K562 (cell line): ENCODE measurements at regions not wholly inside any gene's neighbourhood (a gene's known extent, or its start where the extent isn't known, plus 50 kb on each side); places are given as distances from the start of the nearest gene placed in this dataset.

Experiments
- ATAC-seq: fragments of 200-7000 bp; cut with Tn5 transposase; 3 replicates; pipeline ENCODE4 v1.9.1; 2020; ENCODE audit warnings: moderate library complexity
- BruUV-seq: library from RNA; stranded (reverse); fragments of 400-500 nt; replicated peaks from 2 replicates; lab custom pipeline; 2021; lab: Mats Ljungman, UMichigan
- CTCF ChIA-PET: fragments of 300-600 bp; formaldehyde crosslinking; extraction: SDS; loops from one replicate; lab custom pipeline; 2021; ENCODE audit warnings: low intra/inter-chr PET ratio; lab: Yijun Ruan, JAX
- POLR2A ChIA-PET: fragments of 300-600, 350-650 bp; sonication (Branson Sonifier 250); formaldehyde crosslinking; extraction: SDS; loops from one replicate; lab custom pipeline; 2021; ENCODE audit warnings: antibody characterized with exemption, inconsistent platforms; lab: Yijun Ruan, JAX
- DNase-seq, 4 experiments: peaks; one replicate each; pipeline versions ENCODE4 v3.0.0 to v3.0.0-alpha.2; 2011 to 2018; ENCODE audit warnings: low spot score in 3 of 4, mixed read lengths in 3 of 4; ENCODE audit errors: extremely low read depth in 1 of 4
- FAIRE-seq: peaks from 2 replicates; lab custom pipeline; 2011; peaks lifted over from hg19 to GRCh38; lab: Jason Lieb, UNC
- H2AFZ ChIP-seq: 2 replicates; pipeline ENCODE4 v1.6.0; 2011; ENCODE audit warnings: low read depth, low read length, control low read depth, inconsistent platforms
- H3K27ac ChIP-seq: fragments of 200-600 bp; 3 replicates; pipeline ENCODE4 v1.8.0; 2011; ENCODE audit warnings: low read depth, mild to moderate bottlenecking, control low read depth, inconsistent platforms, low read length, moderate library complexity, mixed read lengths; ENCODE audit errors: extremely low read depth
- H3K27me3 ChIP-seq, 2 experiments: fragments of 300-600 bp in 1 of 2; 2 replicates in 1 of 2; 3 replicates in 1 of 2; pipeline versions ENCODE4 v1.6.0 to v1.8.0; 2011; ENCODE audit warnings: inconsistent platforms in 2 of 2, low read length in 2 of 2, mild to moderate bottlenecking in 1 of 2, mixed read lengths in 1 of 2, moderate library complexity in 1 of 2; ENCODE audit not compliant: control insufficient read depth in 2 of 2, insufficient read depth in 2 of 2
- H3K36me3 ChIP-seq: fragments of 300-600 bp; 3 replicates; pipeline ENCODE4 v1.8.0; 2011; ENCODE audit warnings: mild to moderate bottlenecking, low read length, inconsistent platforms; ENCODE audit not compliant: control insufficient read depth, insufficient read depth
- H3K4me1 ChIP-seq, 2 experiments: fragments of 200-600 bp in 1 of 2; replicated peaks in 1 of 2; 2 replicates in 1 of 2; 3 replicates in 1 of 2; pipeline versions ENCODE4 v1.5.1 to v1.8.0; 2011; ENCODE audit warnings: inconsistent platforms in 2 of 2, low read length in 2 of 2, mild to moderate bottlenecking in 1 of 2, mixed read lengths in 1 of 2, moderate library complexity in 1 of 2; ENCODE audit not compliant: control insufficient read depth in 2 of 2, insufficient read depth in 2 of 2
- H3K4me2 ChIP-seq: 2 replicates; pipeline ENCODE4 v1.6.1; 2011; ENCODE audit warnings: low read length, control low read depth, inconsistent platforms, mixed read lengths; ENCODE audit not compliant: insufficient read depth
- H3K4me3 ChIP-seq: fragments of 200-600 bp; sonication (generic), shearing (Covaris generic); 2 replicates; pipeline ENCODE4 v1.5.1; 2016; ENCODE audit warnings: control low read depth, inconsistent platforms
- H3K79me2 ChIP-seq: fragments of 200-600 bp; 3 replicates; pipeline ENCODE4 v1.8.0; 2011; ENCODE audit warnings: low read length, inconsistent platforms; ENCODE audit not compliant: control insufficient read depth, insufficient read depth
- H3K9ac ChIP-seq, 2 experiments: 2 replicates each; pipeline versions ENCODE4 v1.6.0 to v1.6.1; 2011; ENCODE audit warnings: low read depth in 2 of 2, low read length in 2 of 2, control low read depth in 1 of 2, inconsistent platforms in 1 of 2, mild to moderate bottlenecking in 1 of 2, mixed read lengths in 1 of 2; ENCODE audit not compliant: insufficient read depth in 1 of 2
- H3K9me1 ChIP-seq: one replicate; pipeline ENCODE4 v1.6.0; 2011; ENCODE audit warnings: inconsistent platforms, mild to moderate bottlenecking, low read length, moderate library complexity; ENCODE audit not compliant: control insufficient read depth, insufficient read depth
- H3K9me3 ChIP-seq: replicated peaks from 2 replicates; pipeline ENCODE4 v1.5.1; 2011; ENCODE audit warnings: low read depth, low read length, inconsistent platforms; ENCODE audit not compliant: control insufficient read depth, insufficient read depth
- H4K20me1 ChIP-seq: replicated peaks from 2 replicates; pipeline ENCODE4 v1.6.1; 2011; ENCODE audit warnings: low read length, inconsistent platforms, mixed read lengths; ENCODE audit not compliant: control insufficient read depth, insufficient read depth
- CREB1 ChIP-seq, 2 experiments: sonication (generic) in 1 of 2; formaldehyde crosslinking in 1 of 2; IDR thresholded peaks; 2 replicates each; pipeline versions ENCODE4 v1.6.1 to v1.8.0; 2012 to 2022; ENCODE audit warnings: inconsistent platforms in 1 of 2, mild to moderate bottlenecking in 1 of 2, missing genetic modification reagents in 1 of 2, moderate library complexity in 1 of 2
- FOXM1 ChIP-seq, 2 experiments: fragments of 450-650 bp in 1 of 2; sonication (generic) in 1 of 2; formaldehyde crosslinking in 1 of 2; IDR thresholded peaks; 2 replicates each; pipeline versions ENCODE4 v1.6.1 to v1.9.0; 2017 to 2022; ENCODE audit warnings: low read depth in 2 of 2, mild to moderate bottlenecking in 2 of 2, missing genetic modification reagents in 1 of 2, moderate library complexity in 1 of 2
- HMG20B ChIP-seq: fragments of 250-450 bp; sonication (Bioruptor Pico); IDR thresholded peaks from 2 replicates; pipeline ENCODE4 v1.5.0; 2021; ENCODE audit warnings: mild to moderate bottlenecking
- MTF1 ChIP-seq: fragments of 250-450 bp; sonication (Bioruptor Pico); IDR thresholded peaks from 2 replicates; pipeline ENCODE4 v1.9.0; 2021; ENCODE audit warnings: moderate library complexity, mild to moderate bottlenecking, inconsistent platforms, borderline replicate concordance
- NR2F6 ChIP-seq: fragments of 450-650 bp; formaldehyde crosslinking; IDR thresholded peaks from 2 replicates; pipeline ENCODE4 v1.4.0; 2020; ENCODE audit warnings: mild to moderate bottlenecking
- POLR2A ChIP-seq: fragments of 450-650 bp; conservative IDR thresholded peaks from 2 replicates; pipeline ENCODE4 v1.6.1; 2016
- RBM25 ChIP-seq: fragments of 200-400 bp; formaldehyde crosslinking; IDR thresholded peaks from 2 replicates; pipeline ENCODE4 v1.6.1; 2018; ENCODE audit warnings: low read length, low read depth, moderate library complexity; ENCODE audit not compliant: severe bottlenecking
- STAT5A ChIP-seq: IDR thresholded peaks from 2 replicates; pipeline ENCODE4 v1.6.1; 2012; ENCODE audit warnings: low read length, inconsistent platforms, borderline replicate concordance
- TARDBP ChIP-seq: fragments of 450-650 bp; IDR thresholded peaks from 2 replicates; pipeline ENCODE4 v1.6.1; 2016
- XRCC3 ChIP-seq: fragments of 450-650 bp; IDR thresholded peaks from 2 replicates; pipeline ENCODE4 v1.6.1; 2017; ENCODE audit warnings: mild to moderate bottlenecking, moderate library complexity
- ZBED1 ChIP-seq: IDR thresholded peaks from 2 replicates; pipeline ENCODE4 v1.6.1; 2014
- ZEB2 ChIP-seq: fragments of 450-650 bp; IDR thresholded peaks from 2 replicates; pipeline ENCODE4 v1.6.1; 2016
- ZSCAN32 ChIP-seq: fragments of 450-650 bp; formaldehyde crosslinking; IDR thresholded peaks from 2 replicates; pipeline ENCODE4 v1.4.0; 2020; ENCODE audit warnings: mild to moderate bottlenecking, moderate library complexity
- WGBS: fragments of 100-300 bp; shearing (Covaris generic); methylation state at CpG from one replicate; pipeline ENCODE4 v1.1.6; 2016; ENCODE audit warnings: low coverage, mixed read lengths; ENCODE audit not compliant: insufficient coverage; ENCODE audit errors: missing lambda C conversion rate; 5-methylcytosine and 5-hydroxymethylcytosine counted together
- in situ Hi-C: fragments of 300-500 bp; cut with MboI; formaldehyde crosslinking; loops from 4 replicates; pipeline ENCODE4 v1.15.0; 2018; ENCODE audit warnings: inconsistent platforms, mixed read lengths
- intact Hi-C: fragments of 100-400 bp; cut with micrococcal nuclease; formaldehyde crosslinking; loops from 2 replicates; pipeline ENCODE4 v1.14.2; 2022

GRCh38 chr1:4939266-4939665, 284.9 kb downstream of the AJAP1 start:
- Histone ChIP-seq H3K79me2 (no peaks in the 10 kb centered on the region), H3K27me3 (no peaks in the 10 kb centered on the region; a peak in 1 of 5 replicates), H4K20me1 (no peaks in the 10 kb centered on the region), H3K36me3 (no peaks in the 10 kb centered on the region), H2AFZ (no peak overlapping the region), H3K4me1 (no peaks in the 10 kb centered on the region), H3K27ac (no peak overlapping the region), H3K4me2 (no peak overlapping the region), H3K9me1 (no peaks in the 10 kb centered on the region), H3K9ac (no peak overlapping the region), H3K9me3 (peaks cover 5% of the 10 kb centered on the region), H3K4me3 (no peak overlapping the region)
- BruUV-seq: no TSS peak
- peak; percentile 67; the same call in 1 of the 2 replicates for TF ChIP-seq CREB1 (IDR thresholded peaks at IDR 0.05)
- no peak for TF ChIP-seq CREB1 (CRISPR knock-in tag; IDR thresholded peaks at IDR 0.05)
- no peak for TF ChIP-seq HMG20B (CRISPR knock-in tag)
- no peak for TF ChIP-seq MTF1 (CRISPR knock-in tag)
- in situ Hi-C loops (no loop called here), intact Hi-C loops (no loop called here)
- POLR2A ChIA-PET: no interaction called here
- ATAC-seq (no peak), FAIRE-seq (peak; percentile 67), DNase-seq (no peak)
- CTCF ChIA-PET: no interaction called here
- WGBS: 16% methylated on average over 6 of the region's 6 CpGs

- in situ Hi-C loops: no loop called here
- intact Hi-C loops: no loop called here
- Histone ChIP-seq H3K79me2 (no peaks in the 10 kb centered on the region), H3K27ac (no peak overlapping the region), H3K4me2 (no peak overlapping the region), H3K4me3 (no peak overlapping the region), H3K27me3 (no peaks in the 10 kb centered on the region; a peak in 1 of 5 replicates), H3K9me3 (peaks cover 5% of the 10 kb centered on the region), H3K36me3 (no peaks in the 10 kb centered on the region), H4K20me1 (no peaks in the 10 kb centered on the region)
- no peak for DNase-seq
- CTCF ChIA-PET: no interaction called here
- POLR2A ChIA-PET: no interaction called here
- FAIRE-seq: no peak
- no peak for TF ChIP-seq FOXM1 (IDR thresholded peaks at IDR 0.05; ENCODE audit: low read depth)
- TF ChIP-seq FOXM1 (CRISPR knock-in tag; IDR thresholded peaks at IDR 0.05; ENCODE audit: low read depth): no peak
- TF ChIP-seq NR2F6 (CRISPR knock-in tag): no peak
- no peak for TF ChIP-seq RBM25
- no peak for TF ChIP-seq POLR2A
- no peak for TF ChIP-seq STAT5A
- TF ChIP-seq ZSCAN32 (CRISPR knock-in tag): no peak
- no peak for TF ChIP-seq TARDBP
- no peak for TF ChIP-seq ZBED1
- no peak for TF ChIP-seq ZEB2
- TF ChIP-seq XRCC3: no peak
- TF ChIP-seq, all 486 proteins: peak for 0
- ATAC-seq: no peak
- no peaks in the 10 kb centered on the region for H3K4me1 ChIP-seq
- no peak overlapping the region for H2AFZ ChIP-seq
- WGBS: under 1% methylated on average over 11 of the region's 11 CpGs
- H3K9me1 ChIP-seq: no peaks in the 10 kb centered on the region
- no TSS peak for BruUV-seq
- no peak overlapping the region for H3K9ac ChIP-seq
Measured at GRCh38 chr1:4937876-4938534, 283.6 kb downstream of the AJAP1 start.
